Activated CD4-positive, alpha-beta T cell treated with anti-CD3 and anti-CD28 coated beads for 48 hours (primary cell): ENCODE measurements at regions not wholly inside any gene's neighbourhood (a gene's known extent, or its start where the extent isn't known, plus 50 kb on each side); places are given as distances from the start of the nearest gene placed in this dataset.

Source experiments
- DNase-seq: peaks from one replicate; pipeline ENCODE4 v3.0.0-alpha.2; 2020

DNA sequence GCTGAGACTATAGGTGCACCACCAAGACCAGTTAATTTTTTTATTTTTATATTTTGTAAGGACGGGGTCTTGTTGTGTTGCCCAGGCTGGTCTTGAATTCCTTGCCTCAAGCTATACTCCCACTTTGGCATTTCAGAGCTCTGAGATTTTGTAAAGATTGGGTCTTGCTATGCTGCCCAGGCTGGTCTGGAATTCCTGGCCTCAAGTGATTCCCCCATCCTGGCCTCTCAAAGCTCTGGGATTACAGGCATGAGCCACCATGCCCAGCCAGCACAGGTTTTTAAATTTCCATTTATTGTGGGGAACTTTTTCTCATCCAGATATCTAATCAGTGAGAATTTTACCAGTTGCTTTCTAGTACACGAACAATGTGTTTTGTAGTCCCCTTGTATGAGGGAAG is 156.1 kb upstream of the VLDLR start:
- no peak for DNase-seq

DNA sequence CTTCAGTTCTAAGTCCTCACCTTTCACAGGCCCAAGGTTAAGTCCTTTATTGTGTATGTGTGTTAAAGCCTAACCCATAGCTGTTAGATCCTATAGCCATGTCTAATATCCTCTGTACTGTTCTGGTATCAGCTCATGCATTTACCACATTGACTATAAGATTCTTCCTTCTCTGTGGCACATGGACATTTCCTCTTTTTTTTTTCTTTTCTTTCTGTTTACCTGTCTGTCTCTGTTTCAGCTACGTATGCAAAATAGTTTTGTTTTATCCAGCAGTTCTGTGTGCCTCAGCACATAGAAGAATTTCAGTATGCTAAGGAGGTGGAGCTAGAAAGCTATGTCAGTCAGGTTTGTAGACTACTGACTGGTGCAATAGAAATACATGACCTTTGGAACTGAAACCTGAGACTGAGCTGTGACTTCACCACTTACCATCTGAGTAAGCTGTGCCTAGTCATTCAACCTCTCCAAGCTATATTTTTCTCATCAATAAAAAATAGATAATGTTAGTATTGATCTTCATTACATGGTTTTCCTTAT is 155.6 kb upstream of the VLDLR start:
- no peak for DNase-seq

- no peak for DNase-seq
These were observed 154.9 kb upstream of the VLDLR start for GRCh38 chr9:2466703-2467102.

DNA sequence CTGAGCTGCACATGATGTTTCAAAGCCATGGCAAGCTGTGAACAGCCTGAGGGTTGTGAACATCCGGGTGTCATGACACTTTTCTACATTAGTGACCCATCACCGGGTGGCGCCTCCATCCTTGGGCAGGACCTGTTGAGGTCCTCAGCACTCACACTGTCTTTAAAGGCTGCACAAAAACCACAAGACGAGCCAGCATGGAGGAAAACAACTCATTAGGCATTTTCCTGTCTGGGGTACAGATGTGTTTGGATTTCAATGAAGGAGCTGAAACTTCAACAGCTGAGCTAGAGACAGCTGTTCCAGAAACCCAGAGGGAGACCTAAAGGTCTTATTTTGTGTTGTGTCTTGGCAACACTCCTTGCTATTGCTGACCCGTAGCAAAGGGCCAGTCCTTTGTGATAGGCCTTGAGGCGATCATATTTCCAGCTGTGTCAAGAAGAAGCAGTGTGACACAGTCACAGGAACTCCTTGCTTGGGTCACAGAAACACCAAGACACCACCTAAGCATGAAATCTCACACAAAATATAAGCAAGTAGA is 151.8 kb upstream of the VLDLR start:
- peak; percentile 9 for DNase-seq

GRCh38 chr9:2473681-2474080 is 147.9 kb upstream of the VLDLR start:
- DNase-seq: no peak

DNA sequence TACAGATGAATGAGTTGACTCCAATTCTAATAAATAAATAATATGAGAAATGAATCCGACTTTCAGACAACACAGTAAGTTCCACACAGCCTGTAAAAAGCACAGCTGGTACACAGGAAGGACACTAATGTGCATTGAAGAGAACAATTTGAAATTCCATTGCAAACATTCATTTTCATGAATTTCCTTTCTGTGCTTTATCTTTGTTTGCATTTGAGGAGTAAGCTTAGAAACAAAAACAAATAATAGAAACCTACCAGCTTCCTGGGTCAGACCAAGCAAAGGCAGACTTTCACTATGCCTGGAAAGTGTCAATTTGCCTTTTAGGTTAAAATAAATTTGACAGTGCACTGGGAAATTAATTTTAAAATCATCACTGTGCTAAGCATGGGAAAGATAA is 143.8 kb upstream of the VLDLR start:
- no peak for DNase-seq

GRCh38 chr9:2478421-2478820 is 143.2 kb upstream of the VLDLR start:
- DNase-seq: no peak

- no peak for DNase-seq
These were observed 142.5 kb upstream of the VLDLR start for GRCh38 chr9:2479056-2479565.

DNA sequence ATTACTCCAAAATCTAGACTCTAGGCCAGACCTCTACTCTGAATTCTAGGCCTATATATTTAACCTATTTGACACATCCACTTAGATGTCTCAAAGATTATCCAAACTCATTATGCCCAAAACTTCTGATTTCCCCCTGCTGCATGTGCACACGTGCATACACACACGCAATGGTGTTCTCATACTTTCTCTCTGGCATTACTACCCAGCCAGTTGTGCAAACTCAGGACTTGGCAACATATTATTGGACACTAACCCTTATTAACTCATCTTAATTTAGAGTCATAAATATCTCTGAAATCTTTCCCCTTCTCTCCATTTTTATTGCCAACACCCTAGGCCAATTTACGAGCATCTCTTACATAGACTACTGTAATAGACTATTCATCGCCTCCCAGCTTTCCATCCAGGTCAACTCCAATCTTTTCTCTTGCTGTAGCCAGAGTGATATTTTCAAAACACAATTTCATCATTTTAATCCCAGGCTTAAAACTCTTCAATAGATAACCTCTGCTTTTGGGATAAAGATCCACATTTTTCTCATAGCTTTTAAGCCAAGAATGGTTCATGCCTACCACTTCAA is 141.2 kb upstream of the VLDLR start:
- DNase-seq: no peak

DNA sequence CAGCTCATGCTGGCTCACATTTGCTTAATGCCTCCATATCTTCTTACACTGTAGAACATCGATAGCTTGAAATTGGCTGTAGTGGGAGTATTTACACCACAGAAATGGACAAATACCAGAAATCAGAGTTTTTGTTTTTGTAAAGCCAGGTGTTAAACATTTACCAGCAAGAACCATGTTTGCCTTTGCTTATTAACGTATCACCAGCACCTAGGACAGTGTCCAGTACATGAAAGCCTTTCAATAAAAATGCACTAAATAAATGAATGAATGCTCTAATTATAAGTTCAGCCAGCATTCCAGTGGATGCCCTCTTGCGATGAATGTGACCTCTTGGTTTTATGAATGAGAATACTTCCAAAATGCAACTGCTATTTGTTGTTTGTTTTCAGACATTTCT is 140.4 kb upstream of the VLDLR start:
- DNase-seq: no peak

GRCh38 chr9:2486988-2487387 is 134.6 kb upstream of the VLDLR start:
- no peak for DNase-seq

GRCh38 chr9:2489838-2490314 is 131.7 kb upstream of the VLDLR start:
- no peak for DNase-seq

DNA sequence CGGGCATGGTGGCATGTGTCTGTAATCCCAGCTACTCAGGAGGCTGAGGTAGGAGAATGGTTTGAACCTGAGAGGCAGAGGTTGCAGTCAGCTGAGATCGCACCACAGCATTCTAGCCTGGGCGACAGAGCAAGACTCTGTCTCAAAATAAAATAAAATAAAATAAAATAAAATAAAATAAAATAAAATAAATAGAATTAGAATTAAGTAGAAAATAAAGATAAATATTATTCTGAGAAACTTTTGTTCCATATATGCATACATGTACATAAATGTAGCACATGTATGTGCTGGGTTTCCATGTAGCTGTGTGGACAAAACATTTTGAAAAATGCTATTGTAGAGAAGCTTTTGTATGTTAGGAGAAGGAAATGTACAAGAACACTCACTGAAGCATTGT is 129.4 kb upstream of the VLDLR start:
- DNase-seq: no peak

GRCh38 chr9:2493109-2493508 is 128.5 kb upstream of the VLDLR start:
- no peak for DNase-seq

DNA sequence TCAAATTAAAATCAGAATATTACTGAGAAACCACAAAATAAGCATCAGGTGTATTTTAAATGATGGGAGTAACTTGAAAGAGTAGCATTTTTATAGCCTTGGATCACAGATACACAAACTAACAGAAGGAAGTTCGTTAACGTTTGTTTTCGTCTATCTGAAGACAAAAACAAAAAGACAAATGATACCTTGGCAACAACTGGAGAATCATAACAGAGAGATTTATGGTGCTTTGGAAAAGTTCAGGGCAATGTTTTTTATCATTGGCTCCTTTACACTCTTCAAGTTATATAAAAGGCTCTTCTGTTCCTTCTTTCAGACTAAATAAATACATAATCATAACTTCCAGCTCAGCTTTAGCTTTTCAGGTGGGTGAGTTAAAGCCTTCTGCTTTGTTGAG is 128.1 kb upstream of the VLDLR start:
- DNase-seq: no peak

GRCh38 chr9:2494562-2494961 is 127.0 kb upstream of the VLDLR start:
- no peak for DNase-seq

DNA sequence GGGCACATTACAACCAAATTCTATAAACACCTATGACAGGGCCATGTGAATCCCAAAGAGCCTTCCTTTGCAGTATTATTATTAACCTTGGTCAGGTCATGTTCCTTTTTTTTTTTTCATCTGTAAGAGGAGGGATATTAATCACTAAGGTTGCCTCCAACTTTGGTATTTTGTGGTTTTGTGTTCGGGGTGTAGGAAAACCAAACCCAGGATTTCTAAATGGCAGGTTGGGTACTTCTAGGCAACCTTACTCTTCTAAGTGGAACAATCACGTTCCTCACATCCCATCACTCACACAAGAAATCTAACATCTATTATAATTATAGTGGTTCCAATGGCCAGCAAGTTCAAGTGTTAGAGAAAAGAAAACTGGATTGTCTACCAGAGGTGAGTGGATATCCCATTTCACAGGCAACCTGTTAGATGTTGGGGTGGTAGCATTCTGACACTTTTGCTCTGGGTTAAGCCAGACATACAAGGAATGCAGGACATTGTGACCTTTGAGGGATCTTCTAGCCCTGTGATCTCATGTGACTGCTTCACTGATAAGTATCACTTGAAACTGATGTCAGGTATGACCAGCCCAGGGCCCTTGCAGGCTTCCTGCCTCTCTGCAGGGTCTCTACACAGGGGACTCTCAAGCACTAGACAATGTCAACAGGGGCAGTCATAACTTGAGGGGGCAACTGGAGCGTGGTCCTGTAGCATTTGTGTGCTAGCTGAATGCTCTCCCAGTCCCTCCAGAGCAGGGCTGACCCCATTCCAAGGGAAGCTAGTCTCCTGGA is 126.2 kb upstream of the VLDLR start:
- no peak for DNase-seq

- no peak for DNase-seq
These were observed 125.4 kb upstream of the VLDLR start for GRCh38 chr9:2496169-2496568.

- no peak for DNase-seq
These were observed 124.7 kb upstream of the VLDLR start for GRCh38 chr9:2496934-2497333.

- DNase-seq: no peak
These were observed 123.8 kb upstream of the VLDLR start for GRCh38 chr9:2497666-2498400.

GRCh38 chr9:2502210-2502609 is 119.4 kb upstream of the VLDLR start:
- no peak for DNase-seq

GRCh38 chr9:2502760-2503159 is 118.8 kb upstream of the VLDLR start:
- no peak for DNase-seq

DNA sequence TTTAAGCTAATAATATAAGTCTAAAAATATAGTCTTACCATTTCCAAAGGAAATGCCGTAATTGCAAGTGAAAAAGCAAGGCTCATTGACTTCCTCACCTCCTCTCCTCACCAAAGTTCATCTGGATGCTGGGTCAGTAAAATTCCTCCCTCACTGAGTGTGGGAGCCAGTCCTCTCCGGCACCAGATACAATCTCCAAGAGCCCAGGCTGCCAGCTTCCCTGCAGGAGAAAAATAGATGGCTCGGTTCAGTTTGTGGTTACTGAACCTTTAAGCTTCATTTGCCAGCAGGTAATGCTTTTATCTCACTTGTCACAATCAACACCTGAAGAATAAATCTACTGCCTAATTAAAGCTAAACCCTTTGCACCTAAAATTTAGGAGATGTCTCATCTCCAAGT is 115.3 kb upstream of the VLDLR start:
- DNase-seq: no peak
